HL-60 (cell line): ENCODE measurements at regions not wholly inside any gene's neighbourhood (a gene's known extent, or its start where the extent isn't known, plus 50 kb on each side); places are given as distances from the start of the nearest gene placed in this dataset.

ENCODE experiments used
- DNase-seq, 2 experiments: peaks; one replicate each; pipeline ENCODE4 v3.0.0-alpha.2; 2010 to 2020; ENCODE audit warnings: low read depth in 1 of 2, low spot score in 1 of 2
- H3K27ac ChIP-seq: fragments of 250-450 bp; sonication (Bioruptor Pico); replicated peaks from 2 replicates; pipeline ENCODE4 v1.5.1; 2020; ENCODE audit warnings: mild to moderate bottlenecking, moderate library complexity
- H3K27me3 ChIP-seq: fragments of 250-450 bp; sonication (Bioruptor Pico); 2 replicates; pipeline ENCODE4 v1.5.1; 2021; ENCODE audit warnings: mild to moderate bottlenecking, moderate library complexity; ENCODE audit not compliant: insufficient read depth, poor library complexity, severe bottlenecking
- H3K4me3 ChIP-seq: replicated peaks from 2 replicates; pipeline ENCODE4 v1.5.1; 2011; ENCODE audit warnings: mild to moderate bottlenecking, control low read depth, low read length; ENCODE audit not compliant: insufficient read depth
- GABPA ChIP-seq: IDR thresholded peaks from 2 replicates; pipeline ENCODE4 v1.6.1; 2012; ENCODE audit warnings: low read depth
- POLR2AphosphoS5 ChIP-seq: IDR thresholded peaks from 2 replicates; pipeline ENCODE4 v1.6.1; 2012; ENCODE audit warnings: low read depth
- SPI1 ChIP-seq: IDR thresholded peaks from 2 replicates; pipeline ENCODE4 v1.6.1; 2012; ENCODE audit warnings: low read depth, mild to moderate bottlenecking, borderline replicate concordance
- TF ChIP-seq, protein P1 (sequence below): IDR thresholded peaks from 2 replicates; pipeline ENCODE4 v1.6.1; 2012; ENCODE audit warnings: low read depth; ENCODE audit not compliant: insufficient replicate concordance
- TF ChIP-seq, protein P2 (sequence below): IDR thresholded peaks from one replicate; pipeline ENCODE4 v1.5.1; 2011; ENCODE audit warnings: low read length, control low read depth, inconsistent platforms; ENCODE audit not compliant: insufficient read depth

DNA sequence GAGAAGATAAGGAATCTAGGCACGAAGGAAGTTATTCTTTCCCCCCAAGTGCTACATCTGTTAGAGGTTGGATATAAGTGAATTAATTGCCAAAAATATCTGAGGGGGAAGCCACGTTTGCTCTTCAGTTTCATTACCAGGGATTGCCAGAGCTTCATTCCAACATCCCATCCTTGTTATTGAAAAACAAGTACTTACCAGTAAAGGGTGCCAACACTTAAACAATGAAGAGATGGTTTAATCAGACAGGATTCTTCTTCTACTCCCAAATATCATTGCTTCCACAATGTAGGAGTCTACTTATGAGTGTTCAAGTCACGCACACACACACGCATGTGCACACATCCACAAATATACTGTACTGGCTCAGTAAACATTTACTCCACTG lies 312.4 kb downstream of the RPAP3 start:
- TF ChIP-seq, protein P1, sequence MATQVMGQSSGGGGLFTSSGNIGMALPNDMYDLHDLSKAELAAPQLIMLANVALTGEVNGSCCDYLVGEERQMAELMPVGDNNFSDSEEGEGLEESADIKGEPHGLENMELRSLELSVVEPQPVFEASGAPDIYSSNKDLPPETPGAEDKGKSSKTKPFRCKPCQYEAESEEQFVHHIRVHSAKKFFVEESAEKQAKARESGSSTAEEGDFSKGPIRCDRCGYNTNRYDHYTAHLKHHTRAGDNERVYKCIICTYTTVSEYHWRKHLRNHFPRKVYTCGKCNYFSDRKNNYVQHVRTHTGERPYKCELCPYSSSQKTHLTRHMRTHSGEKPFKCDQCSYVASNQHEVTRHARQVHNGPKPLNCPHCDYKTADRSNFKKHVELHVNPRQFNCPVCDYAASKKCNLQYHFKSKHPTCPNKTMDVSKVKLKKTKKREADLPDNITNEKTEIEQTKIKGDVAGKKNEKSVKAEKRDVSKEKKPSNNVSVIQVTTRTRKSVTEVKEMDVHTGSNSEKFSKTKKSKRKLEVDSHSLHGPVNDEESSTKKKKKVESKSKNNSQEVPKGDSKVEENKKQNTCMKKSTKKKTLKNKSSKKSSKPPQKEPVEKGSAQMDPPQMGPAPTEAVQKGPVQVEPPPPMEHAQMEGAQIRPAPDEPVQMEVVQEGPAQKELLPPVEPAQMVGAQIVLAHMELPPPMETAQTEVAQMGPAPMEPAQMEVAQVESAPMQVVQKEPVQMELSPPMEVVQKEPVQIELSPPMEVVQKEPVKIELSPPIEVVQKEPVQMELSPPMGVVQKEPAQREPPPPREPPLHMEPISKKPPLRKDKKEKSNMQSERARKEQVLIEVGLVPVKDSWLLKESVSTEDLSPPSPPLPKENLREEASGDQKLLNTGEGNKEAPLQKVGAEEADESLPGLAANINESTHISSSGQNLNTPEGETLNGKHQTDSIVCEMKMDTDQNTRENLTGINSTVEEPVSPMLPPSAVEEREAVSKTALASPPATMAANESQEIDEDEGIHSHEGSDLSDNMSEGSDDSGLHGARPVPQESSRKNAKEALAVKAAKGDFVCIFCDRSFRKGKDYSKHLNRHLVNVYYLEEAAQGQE: no peak
- no peak for TF ChIP-seq SPI1
- no peak for TF ChIP-seq POLR2AphosphoS5
- TF ChIP-seq, protein P2, sequence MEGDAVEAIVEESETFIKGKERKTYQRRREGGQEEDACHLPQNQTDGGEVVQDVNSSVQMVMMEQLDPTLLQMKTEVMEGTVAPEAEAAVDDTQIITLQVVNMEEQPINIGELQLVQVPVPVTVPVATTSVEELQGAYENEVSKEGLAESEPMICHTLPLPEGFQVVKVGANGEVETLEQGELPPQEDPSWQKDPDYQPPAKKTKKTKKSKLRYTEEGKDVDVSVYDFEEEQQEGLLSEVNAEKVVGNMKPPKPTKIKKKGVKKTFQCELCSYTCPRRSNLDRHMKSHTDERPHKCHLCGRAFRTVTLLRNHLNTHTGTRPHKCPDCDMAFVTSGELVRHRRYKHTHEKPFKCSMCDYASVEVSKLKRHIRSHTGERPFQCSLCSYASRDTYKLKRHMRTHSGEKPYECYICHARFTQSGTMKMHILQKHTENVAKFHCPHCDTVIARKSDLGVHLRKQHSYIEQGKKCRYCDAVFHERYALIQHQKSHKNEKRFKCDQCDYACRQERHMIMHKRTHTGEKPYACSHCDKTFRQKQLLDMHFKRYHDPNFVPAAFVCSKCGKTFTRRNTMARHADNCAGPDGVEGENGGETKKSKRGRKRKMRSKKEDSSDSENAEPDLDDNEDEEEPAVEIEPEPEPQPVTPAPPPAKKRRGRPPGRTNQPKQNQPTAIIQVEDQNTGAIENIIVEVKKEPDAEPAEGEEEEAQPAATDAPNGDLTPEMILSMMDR: no peak
- no peak for TF ChIP-seq GABPA
- DNase-seq: no peak
- Histone ChIP-seq H3K27me3 (no peaks in the 10 kb centered on the region), H3K27ac (no peak overlapping the region), H3K4me3 (no peak overlapping the region)

DNA sequence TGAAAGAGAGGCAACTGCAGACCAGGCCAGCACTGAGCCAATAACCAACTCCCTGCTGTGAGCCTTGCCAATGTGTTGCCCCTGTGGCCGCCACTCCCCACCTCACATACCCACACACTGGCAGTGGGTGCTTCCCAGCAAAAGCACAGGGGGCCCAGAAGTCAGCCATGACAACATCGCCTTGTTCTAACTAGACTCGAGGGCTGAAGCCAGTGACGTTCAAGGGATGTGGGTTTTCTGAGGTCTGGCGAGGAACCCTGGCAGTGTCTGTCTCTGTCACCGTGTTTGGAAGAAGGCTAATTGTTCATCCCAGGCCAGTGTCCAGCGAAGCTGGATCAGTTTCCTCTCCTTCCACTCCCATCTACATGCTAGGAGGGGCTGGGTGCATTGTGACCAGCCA lies 311.8 kb upstream of the AMIGO2 start:
- Histone ChIP-seq H3K27ac (no peak overlapping the region), H3K27me3 (no peaks in the 10 kb centered on the region), H3K4me3 (no peak overlapping the region)
- TF ChIP-seq POLR2AphosphoS5: no peak
- TF ChIP-seq, protein P2: no peak
- TF ChIP-seq GABPA: no peak
- TF ChIP-seq, protein P1: no peak
- TF ChIP-seq SPI1: no peak
- DNase-seq: no peak

DNA sequence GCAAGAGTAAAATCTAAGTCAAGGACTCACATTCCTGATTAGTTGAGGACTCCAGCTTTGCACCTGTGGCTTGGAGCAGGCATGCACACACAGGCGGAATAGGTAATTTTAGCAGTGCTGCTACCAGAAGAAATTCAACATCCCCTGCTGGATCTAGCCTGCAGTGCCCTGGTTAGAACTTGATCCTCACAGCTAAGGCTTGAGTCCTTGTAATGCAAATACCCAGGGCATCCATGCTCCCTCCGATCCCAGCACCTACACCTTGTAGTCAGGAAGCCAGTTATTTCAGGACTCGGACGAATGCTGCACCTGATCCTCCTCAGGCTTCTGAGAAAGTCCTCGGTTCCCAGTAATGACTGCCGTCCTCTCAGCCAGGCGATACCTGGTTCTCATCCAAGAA lies 309.0 kb upstream of the AMIGO2 start:
- Histone ChIP-seq H3K27ac (no peak overlapping the region), H3K4me3 (no peak overlapping the region), H3K27me3 (no peaks in the 10 kb centered on the region)
- TF ChIP-seq, protein P1: no peak
- no peak for TF ChIP-seq POLR2AphosphoS5
- no peak for TF ChIP-seq GABPA
- TF ChIP-seq SPI1: no peak
- TF ChIP-seq, protein P2: no peak
- no peak for DNase-seq
